Activated T-helper 2 cell treated with anti-CD3 and anti-CD28 coated beads, Interferon-gamma antibody, Interleukin-2, Interleukin-4, amounts not matched to agents 10 μg/mL and 5 μg/mL and 100 μg/mL, durations not matched to agents 14 hours and 24 hours and 36 hours (primary cell): ENCODE measurements at regions not wholly inside any gene's neighbourhood (a gene's known extent, or its start where the extent isn't known, plus 50 kb on each side); places are given as distances from the start of the nearest gene placed in this dataset.

Experiments used
- DNase-seq: peaks from one replicate; pipeline ENCODE4 v3.0.0; 2021; ENCODE audit warnings: low spot score
- H3K27ac Mint-ChIP-seq: one replicate; pipeline ENCODE4 v1.8.0; 2021; ENCODE audit warnings: mixed read lengths
- H3K27me3 Mint-ChIP-seq: one replicate; pipeline ENCODE4 v1.8.0; 2021; ENCODE audit warnings: low read depth, mixed read lengths
- H3K36me3 Mint-ChIP-seq: one replicate; pipeline ENCODE4 v1.8.0; 2021; ENCODE audit warnings: low read depth, mixed read lengths
- H3K4me1 Mint-ChIP-seq: one replicate; pipeline ENCODE4 v1.8.0; 2021; ENCODE audit warnings: low read depth, mixed read lengths
- H3K4me3 Mint-ChIP-seq: one replicate; pipeline ENCODE4 v1.8.0; 2021; ENCODE audit warnings: low read depth, mild to moderate bottlenecking, moderate library complexity, mixed read lengths
- H3K9me3 Mint-ChIP-seq: one replicate; pipeline ENCODE4 v1.8.0; 2021; ENCODE audit warnings: mixed read lengths
- intact Hi-C: fragments of 100-400 bp; cut with micrococcal nuclease; formaldehyde crosslinking; loops from one replicate; pipeline ENCODE4 v1.15.1; 2023

GRCh38 chr7:41633690-41634089 lies 69.2 kb downstream of the INHBA start:
- Mint-ChIP-seq H3K36me3 (no peaks in the 10 kb centered on the region), H3K27me3 (no peaks in the 10 kb centered on the region), H3K9me3 (no peaks in the 10 kb centered on the region), H3K27ac (no peak overlapping the region), H3K4me3 (no peak overlapping the region), H3K4me1 (no peaks in the 10 kb centered on the region)
- intact Hi-C loops, result no loop called here
- DNase-seq, result no peak

GRCh38 chr7:41630741-41631140 lies 72.1 kb downstream of the INHBA start:
- intact Hi-C loops, result no loop called here
- Mint-ChIP-seq H3K27me3 (no peaks in the 10 kb centered on the region), H3K4me1 (no peaks in the 10 kb centered on the region), H3K9me3 (no peaks in the 10 kb centered on the region), H3K36me3 (no peaks in the 10 kb centered on the region), H3K4me3 (no peak overlapping the region), H3K27ac (no peak overlapping the region)
- DNase-seq, result no peak

GRCh38 chr7:41629711-41630111 lies 73.2 kb downstream of the INHBA start:
- DNase-seq, result no peak
- H3K36me3 Mint-ChIP-seq, result no peaks in the 10 kb centered on the region
- intact Hi-C loops, result no loop called here
- H3K27me3 Mint-ChIP-seq, result no peaks in the 10 kb centered on the region
- H3K4me3 Mint-ChIP-seq, result no peak overlapping the region
- H3K4me1 Mint-ChIP-seq, result no peaks in the 10 kb centered on the region
- no peaks in the 10 kb centered on the region for H3K9me3 Mint-ChIP-seq
- no peak overlapping the region for H3K27ac Mint-ChIP-seq

GRCh38 chr7:41628901-41629300 lies 74.0 kb downstream of the INHBA start:
- no peaks in the 10 kb centered on the region for H3K36me3 Mint-ChIP-seq
- intact Hi-C loops, result no loop called here

GRCh38 chr7:41627645-41628298 lies 75.1 kb downstream of the INHBA start:
- no peak for DNase-seq
- intact Hi-C loops, result no loop called here
- Mint-ChIP-seq H3K36me3 (no peaks in the 10 kb centered on the region), H3K4me1 (no peaks in the 10 kb centered on the region), H3K27me3 (no peaks in the 10 kb centered on the region), H3K4me3 (no peak overlapping the region), H3K27ac (no peak overlapping the region), H3K9me3 (no peaks in the 10 kb centered on the region)

More at GRCh38 chr7:41628901-41629300, 74.0 kb downstream of the INHBA start:
- Mint-ChIP-seq H3K9me3 (no peaks in the 10 kb centered on the region), H3K27ac (no peak overlapping the region), H3K27me3 (no peaks in the 10 kb centered on the region), H3K4me1 (no peaks in the 10 kb centered on the region), H3K4me3 (no peak overlapping the region)
- no peak for DNase-seq

GRCh38 chr7:41624818-41625217 lies 78.1 kb downstream of the INHBA start:
- no peaks in the 10 kb centered on the region for H3K4me1 Mint-ChIP-seq
- H3K4me3 Mint-ChIP-seq, result no peak overlapping the region
- no peaks in the 10 kb centered on the region for H3K36me3 Mint-ChIP-seq
- intact Hi-C loops, result no loop called here
- H3K27me3 Mint-ChIP-seq, result no peaks in the 10 kb centered on the region
- no peak overlapping the region for H3K27ac Mint-ChIP-seq
- no peak for DNase-seq
- H3K9me3 Mint-ChIP-seq, result peaks cover 12% of the 10 kb centered on the region

- intact Hi-C loops, result no loop called here
- DNase-seq, result no peak
- no peak overlapping the region for H3K4me3 Mint-ChIP-seq
Measured at GRCh38 chr7:41621953-41622831, 80.7 kb downstream of the INHBA start.

GRCh38 chr7:41617987-41618386 lies 84.9 kb downstream of the INHBA start:
- H3K9me3 Mint-ChIP-seq, result peaks cover 12% of the 10 kb centered on the region
- no peaks in the 10 kb centered on the region for H3K27me3 Mint-ChIP-seq
- no peak for DNase-seq
- no peaks in the 10 kb centered on the region for H3K36me3 Mint-ChIP-seq
- no peak overlapping the region for H3K4me3 Mint-ChIP-seq
- H3K27ac Mint-ChIP-seq, result no peak overlapping the region
- no peaks in the 10 kb centered on the region for H3K4me1 Mint-ChIP-seq
- intact Hi-C loops, result no loop called here

More at GRCh38 chr7:41621953-41622831, 80.7 kb downstream of the INHBA start:
- Mint-ChIP-seq H3K9me3 (peaks cover 12% of the 10 kb centered on the region), H3K4me1 (no peaks in the 10 kb centered on the region), H3K27ac (no peak overlapping the region), H3K27me3 (no peaks in the 10 kb centered on the region), H3K36me3 (no peaks in the 10 kb centered on the region)

- no peaks in the 10 kb centered on the region for H3K27me3 Mint-ChIP-seq
- no peaks in the 10 kb centered on the region for H3K4me1 Mint-ChIP-seq
- H3K9me3 Mint-ChIP-seq, result peaks cover 6% of the 10 kb centered on the region
- H3K27ac Mint-ChIP-seq, result no peak overlapping the region
- no peak overlapping the region for H3K4me3 Mint-ChIP-seq
- intact Hi-C loops, result no loop called here
- no peaks in the 10 kb centered on the region for H3K36me3 Mint-ChIP-seq
- no peak for DNase-seq
Measured at GRCh38 chr7:41612798-41613197, 90.1 kb downstream of the INHBA start.

- Mint-ChIP-seq H3K27me3 (no peaks in the 10 kb centered on the region), H3K27ac (no peak overlapping the region), H3K4me3 (no peak overlapping the region), H3K9me3 (peaks cover 6% of the 10 kb centered on the region), H3K36me3 (no peaks in the 10 kb centered on the region), H3K4me1 (no peaks in the 10 kb centered on the region)
- DNase-seq, result no peak
- intact Hi-C loops, result no loop called here
Measured at GRCh38 chr7:41612386-41612785, 90.5 kb downstream of the INHBA start.

GRCh38 chr7:41608447-41608846 lies 94.4 kb downstream of the INHBA start:
- no peaks in the 10 kb centered on the region for H3K4me1 Mint-ChIP-seq
- no peaks in the 10 kb centered on the region for H3K36me3 Mint-ChIP-seq
- H3K27me3 Mint-ChIP-seq, result no peaks in the 10 kb centered on the region
- peaks cover 6% of the 10 kb centered on the region for H3K9me3 Mint-ChIP-seq
- DNase-seq, result no peak
- no peak overlapping the region for H3K27ac Mint-ChIP-seq
- intact Hi-C loops, result no loop called here
- H3K4me3 Mint-ChIP-seq, result no peak overlapping the region

- peaks cover 4% of the 10 kb centered on the region for H3K9me3 Mint-ChIP-seq
- DNase-seq, result no peak
- no peak overlapping the region for H3K4me3 Mint-ChIP-seq
- no peaks in the 10 kb centered on the region for H3K27me3 Mint-ChIP-seq
- intact Hi-C loops, result no loop called here
- no peak overlapping the region for H3K27ac Mint-ChIP-seq
- no peaks in the 10 kb centered on the region for H3K36me3 Mint-ChIP-seq
- H3K4me1 Mint-ChIP-seq, result no peaks in the 10 kb centered on the region
Measured at GRCh38 chr7:41603985-41604384, 98.9 kb downstream of the INHBA start.

- Mint-ChIP-seq H3K4me1 (no peaks in the 10 kb centered on the region), H3K27me3 (no peaks in the 10 kb centered on the region), H3K9me3 (peaks cover 28% of the 10 kb centered on the region), H3K36me3 (no peaks in the 10 kb centered on the region), H3K27ac (no peak overlapping the region), H3K4me3 (no peak overlapping the region)
- intact Hi-C loops, result no loop called here
- no peak for DNase-seq
Measured at GRCh38 chr7:41599760-41600159, 103.1 kb downstream of the INHBA start.
